Body of pancreas (tissue), 4 donors: ENCODE measurements at regions not wholly inside any gene's neighbourhood (a gene's known extent, or its start where the extent isn't known, plus 50 kb on each side); places are given as distances from the start of the nearest gene placed in this dataset.

Experiments used
- CTCF ChIP-seq, 7 experiments: fragments of 450-650 bp in 4 of 7; fragments of 200-600 bp in 3 of 7; sonication (generic) in 3 of 7; IDR thresholded peaks; one replicate each; pipeline ENCODE4 v1.5.1; 2016 to 2019; ENCODE audit warnings: antibody characterized with exemption in 7 of 7
- POLR2A ChIP-seq, 3 donors: fragments of 450-650 bp; IDR thresholded peaks; one replicate each; pipeline ENCODE4 v1.6.1; 2016; ENCODE audit warnings: antibody characterized with exemption in 3 of 3, mild to moderate bottlenecking in 2 of 3

GRCh38 chr20:55213653-55214052, 738.3 kb downstream of the DOK5 start:
- no peak for TF ChIP-seq CTCF (IDR thresholded peaks at IDR 0.05)
- no peak for TF ChIP-seq POLR2A (IDR thresholded peaks at IDR 0.05)
